ENCODE measurements at regions not wholly inside any gene's neighbourhood (a gene's known extent, or its start where the extent isn't known, plus 50 kb on each side); places are given as distances from the start of the nearest gene placed in this dataset.

DNA sequence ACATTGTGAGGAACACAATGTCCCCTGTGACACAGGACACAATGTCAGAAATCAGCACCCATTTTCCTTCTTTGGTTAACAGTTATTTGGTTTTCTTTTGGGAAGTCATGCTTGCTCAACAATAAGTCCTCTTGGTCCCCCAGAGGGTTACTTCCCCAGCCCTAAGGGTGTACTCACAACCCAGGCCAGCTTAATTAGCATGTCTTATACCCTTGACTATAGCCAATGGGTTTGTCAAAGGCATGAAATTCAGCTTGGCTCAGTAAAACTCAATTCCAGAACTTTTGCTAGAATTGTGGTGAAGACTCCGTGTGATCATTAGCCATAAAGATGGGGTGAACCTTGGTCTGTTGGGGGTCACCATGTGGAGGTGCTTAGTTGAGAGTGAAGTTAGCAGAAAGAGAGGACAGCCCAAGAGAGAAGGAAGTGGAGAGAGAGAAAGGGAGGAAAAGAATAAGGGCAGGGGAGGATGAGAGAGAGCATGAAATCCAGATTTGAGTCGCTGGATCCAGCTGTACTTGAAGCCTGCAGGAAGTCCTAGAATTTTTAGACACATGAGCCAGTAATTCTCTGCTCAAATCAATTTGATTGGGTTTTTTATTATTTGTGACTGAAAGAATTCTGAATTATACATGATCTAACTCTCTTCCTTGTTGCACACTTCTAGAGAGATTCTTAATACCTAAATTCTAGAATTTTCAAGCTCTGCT is 321.3 kb upstream of the JAG1 start:
- DNase-seq (ENCODE audit: low read depth, low spot score), result no peak
- no peak overlapping the region for H3K27ac Mint-ChIP-seq (ENCODE audit: unreplicated experiment)
- H3K27me3 Mint-ChIP-seq (ENCODE audit: low read depth), result no peaks in the 10 kb centered on the region
- no peaks in the 10 kb centered on the region for H3K4me1 Mint-ChIP-seq
- H3K9me3 Mint-ChIP-seq, result peaks cover 4% of the 10 kb centered on the region
- H3K36me3 Mint-ChIP-seq (ENCODE audit: low read depth), result peaks cover 2% of the 10 kb centered on the region
- H3K4me3 Mint-ChIP-seq, result no peak overlapping the region
- TF ChIP-seq, protein P1, sequence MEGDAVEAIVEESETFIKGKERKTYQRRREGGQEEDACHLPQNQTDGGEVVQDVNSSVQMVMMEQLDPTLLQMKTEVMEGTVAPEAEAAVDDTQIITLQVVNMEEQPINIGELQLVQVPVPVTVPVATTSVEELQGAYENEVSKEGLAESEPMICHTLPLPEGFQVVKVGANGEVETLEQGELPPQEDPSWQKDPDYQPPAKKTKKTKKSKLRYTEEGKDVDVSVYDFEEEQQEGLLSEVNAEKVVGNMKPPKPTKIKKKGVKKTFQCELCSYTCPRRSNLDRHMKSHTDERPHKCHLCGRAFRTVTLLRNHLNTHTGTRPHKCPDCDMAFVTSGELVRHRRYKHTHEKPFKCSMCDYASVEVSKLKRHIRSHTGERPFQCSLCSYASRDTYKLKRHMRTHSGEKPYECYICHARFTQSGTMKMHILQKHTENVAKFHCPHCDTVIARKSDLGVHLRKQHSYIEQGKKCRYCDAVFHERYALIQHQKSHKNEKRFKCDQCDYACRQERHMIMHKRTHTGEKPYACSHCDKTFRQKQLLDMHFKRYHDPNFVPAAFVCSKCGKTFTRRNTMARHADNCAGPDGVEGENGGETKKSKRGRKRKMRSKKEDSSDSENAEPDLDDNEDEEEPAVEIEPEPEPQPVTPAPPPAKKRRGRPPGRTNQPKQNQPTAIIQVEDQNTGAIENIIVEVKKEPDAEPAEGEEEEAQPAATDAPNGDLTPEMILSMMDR (conservative IDR thresholded peaks at IDR 0.05), result no peak

DNA sequence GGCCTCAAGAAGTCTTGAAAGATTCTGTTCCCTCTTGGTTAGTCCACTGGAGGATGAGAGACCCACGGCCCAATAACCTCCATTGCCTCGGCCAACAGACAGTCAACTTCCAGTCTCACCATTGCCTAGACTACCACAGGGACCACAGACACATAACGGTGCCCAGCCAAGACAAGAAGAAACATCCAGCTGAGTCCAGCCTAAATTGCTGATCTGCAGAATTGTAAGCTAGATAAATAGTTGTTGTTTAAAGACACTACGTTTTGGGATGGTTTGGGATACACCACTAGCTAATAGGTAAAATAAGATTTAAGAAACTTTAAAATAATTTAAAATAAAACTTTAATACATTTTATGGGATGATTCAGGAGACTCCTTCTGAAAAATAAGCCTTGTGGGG is 324.7 kb upstream of the JAG1 start:
- DNase-seq (ENCODE audit: low read depth, low spot score), result no peak
- Mint-ChIP-seq H3K36me3 (ENCODE audit: low read depth) (peaks cover 2% of the 10 kb centered on the region), H3K27ac (ENCODE audit: unreplicated experiment) (no peak overlapping the region), H3K27me3 (ENCODE audit: low read depth) (no peaks in the 10 kb centered on the region), H3K4me3 (no peak overlapping the region), H3K4me1 (no peaks in the 10 kb centered on the region), H3K9me3 (peaks cover 4% of the 10 kb centered on the region)
- TF ChIP-seq, protein P1 (conservative IDR thresholded peaks at IDR 0.05), result no peak

DNA sequence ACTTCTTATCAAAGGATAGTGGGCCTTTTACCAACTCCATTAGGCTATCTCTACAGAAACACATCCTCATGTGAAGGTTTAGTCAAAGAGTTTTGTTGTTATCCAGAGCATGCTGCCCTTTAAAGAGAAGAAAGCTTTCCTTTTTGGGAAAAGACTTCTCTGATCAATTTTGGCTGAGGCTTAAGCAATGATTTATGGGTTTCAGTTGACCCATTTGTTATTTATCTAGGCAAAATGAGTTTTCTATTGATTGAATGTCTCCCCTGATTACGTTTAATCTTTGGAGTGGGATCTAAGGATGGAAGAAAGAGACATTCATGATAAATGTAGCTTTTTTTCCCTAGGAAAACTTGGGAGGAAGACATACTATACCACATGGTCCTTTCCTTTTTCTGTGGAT is 326.6 kb upstream of the JAG1 start:
- Mint-ChIP-seq H3K4me1 (no peaks in the 10 kb centered on the region), H3K27me3 (ENCODE audit: low read depth) (no peaks in the 10 kb centered on the region), H3K36me3 (ENCODE audit: low read depth) (no peaks in the 10 kb centered on the region), H3K9me3 (no peaks in the 10 kb centered on the region), H3K4me3 (no peak overlapping the region), H3K27ac (ENCODE audit: unreplicated experiment) (no peak overlapping the region)
- no peak for DNase-seq (ENCODE audit: low read depth, low spot score)
- TF ChIP-seq, protein P1 (conservative IDR thresholded peaks at IDR 0.05), result no peak

DNA sequence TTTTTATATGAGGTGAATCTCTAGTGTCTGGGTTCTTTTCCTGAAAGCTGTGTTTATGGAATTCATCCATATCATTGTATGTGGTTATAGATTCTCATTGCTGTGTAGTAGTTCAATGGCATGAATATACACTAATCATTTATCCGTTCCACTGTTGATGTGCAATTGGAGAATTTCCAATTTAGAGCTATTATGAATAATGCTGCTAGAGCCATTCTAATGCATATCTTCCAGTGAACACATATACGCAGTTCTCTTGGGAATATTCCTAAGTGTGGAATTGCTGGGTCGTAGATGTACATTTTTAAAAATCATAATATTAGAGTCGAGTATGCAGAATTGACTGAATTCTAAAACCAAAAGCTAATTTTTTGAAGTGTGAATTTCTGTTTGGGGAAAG is 327.5 kb upstream of the JAG1 start:
- TF ChIP-seq, protein P1 (conservative IDR thresholded peaks at IDR 0.05), result no peak
- no peak overlapping the region for H3K27ac Mint-ChIP-seq (ENCODE audit: unreplicated experiment)
- peaks cover 2% of the 10 kb centered on the region for H3K9me3 Mint-ChIP-seq
- peaks cover 4% of the 10 kb centered on the region for H3K36me3 Mint-ChIP-seq (ENCODE audit: low read depth)
- H3K27me3 Mint-ChIP-seq (ENCODE audit: low read depth), result no peaks in the 10 kb centered on the region
- no peak overlapping the region for H3K4me3 Mint-ChIP-seq
- no peaks in the 10 kb centered on the region for H3K4me1 Mint-ChIP-seq
- DNase-seq (ENCODE audit: low read depth, low spot score), result no peak

DNA sequence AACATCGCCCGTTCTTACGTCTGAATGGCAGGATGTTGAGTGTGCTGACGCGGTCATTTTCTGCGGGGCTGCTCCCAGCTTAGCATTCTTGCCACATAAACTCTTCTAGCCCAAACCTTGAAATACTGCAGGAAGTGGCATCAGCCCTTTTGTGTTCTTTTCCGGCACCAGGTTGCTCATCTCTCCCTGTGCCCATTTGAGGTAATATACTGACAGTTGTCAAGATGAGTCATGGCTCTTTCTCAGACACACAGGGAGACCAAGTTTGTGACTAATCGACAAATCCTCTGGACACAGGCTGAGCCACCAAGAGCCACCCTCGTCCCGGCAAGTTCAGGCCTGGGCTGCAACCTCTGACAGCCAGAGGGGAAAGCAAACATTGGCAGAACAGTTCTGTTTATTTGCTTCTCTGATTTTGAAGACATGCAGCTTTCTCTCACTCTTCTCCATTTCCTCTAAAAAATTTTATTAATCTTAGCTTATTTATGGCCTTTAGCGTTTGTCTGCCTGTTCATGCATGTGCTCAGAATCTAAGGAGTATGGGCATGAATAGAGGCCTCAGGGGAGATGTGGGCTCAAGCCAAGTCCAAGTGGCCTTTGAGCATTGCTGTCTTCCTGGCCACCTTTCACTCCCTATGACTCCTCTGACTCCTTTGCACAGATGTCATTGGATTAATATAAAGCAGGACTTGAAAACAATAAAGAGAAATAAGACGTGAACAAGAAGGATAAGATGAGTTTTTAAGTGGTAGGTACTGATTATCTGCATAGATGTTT is 328.2 kb upstream of the JAG1 start:
- Mint-ChIP-seq H3K27me3 (ENCODE audit: low read depth) (no peaks in the 10 kb centered on the region), H3K9me3 (peaks cover 7% of the 10 kb centered on the region), H3K4me3 (no peak overlapping the region), H3K27ac (ENCODE audit: unreplicated experiment) (no peak overlapping the region), H3K4me1 (no peaks in the 10 kb centered on the region), H3K36me3 (ENCODE audit: low read depth) (peaks cover 8% of the 10 kb centered on the region)
- DNase-seq (ENCODE audit: low read depth, low spot score), result no peak
- TF ChIP-seq, protein P1 (conservative IDR thresholded peaks at IDR 0.05), result no peak

Data from neural crest cell (in vitro differentiated cells).